ENCODE measurements at regions not wholly inside any gene's neighbourhood (a gene's known extent, or its start where the extent isn't known, plus 50 kb on each side); places are given as distances from the start of the nearest gene placed in this dataset.
"Not testable (repeated sequence)": the region's sequence is repeated elsewhere in the genome, so short reads cannot be mapped to it uniquely, and the experiment has no call there.

GRCh38 chr6:14874975-14875480 is 370.8 kb upstream of the JARID2 start:
- DNase-seq (ENCODE audit: low read depth, low spot score) = no peak

- DNase-seq (ENCODE audit: low read depth, low spot score) = no peak
Observed at GRCh38 chr6:14875481-14876063, 370.3 kb upstream of the JARID2 start.

GRCh38 chr6:14876778-14877613 is 368.9 kb upstream of the JARID2 start:
- no peak for DNase-seq (ENCODE audit: low read depth, low spot score)

- no peak for DNase-seq (ENCODE audit: low read depth, low spot score)
Observed at GRCh38 chr6:14877758-14878157, 368.1 kb upstream of the JARID2 start.

- DNase-seq (ENCODE audit: low read depth, low spot score) = no peak
Observed at GRCh38 chr6:14880052-14880451, 365.8 kb upstream of the JARID2 start.

- DNase-seq (ENCODE audit: low read depth, low spot score) = no peak
Observed at GRCh38 chr6:14880677-14881076, 365.2 kb upstream of the JARID2 start.

GRCh38 chr6:14881398-14881797 is 364.5 kb upstream of the JARID2 start:
- no peak for DNase-seq (ENCODE audit: low read depth, low spot score)

GRCh38 chr6:14882394-14883026 is 363.4 kb upstream of the JARID2 start:
- no peak for DNase-seq (ENCODE audit: low read depth, low spot score)

GRCh38 chr6:14883921-14884320 is 361.9 kb upstream of the JARID2 start:
- no peak for DNase-seq (ENCODE audit: low read depth, low spot score)

- DNase-seq (ENCODE audit: low read depth, low spot score) = no peak
Observed at GRCh38 chr6:14885498-14885897, 360.4 kb upstream of the JARID2 start.

- no peak for DNase-seq (ENCODE audit: low read depth, low spot score)
Observed at GRCh38 chr6:14887181-14887580, 358.7 kb upstream of the JARID2 start.

- no peak for DNase-seq (ENCODE audit: low read depth, low spot score)
Observed at GRCh38 chr6:14887986-14888574, 357.8 kb upstream of the JARID2 start.

- DNase-seq (ENCODE audit: low read depth, low spot score) = no peak
Observed at GRCh38 chr6:14888575-14889000, 357.3 kb upstream of the JARID2 start.

GRCh38 chr6:14889188-14889587 is 356.7 kb upstream of the JARID2 start:
- DNase-seq (ENCODE audit: low read depth, low spot score) = no peak

GRCh38 chr6:14889611-14890593 is 356.0 kb upstream of the JARID2 start:
- no peak for DNase-seq (ENCODE audit: low read depth, low spot score)

GRCh38 chr6:14891820-14892375 is 354.0 kb upstream of the JARID2 start:
- not testable (repeated sequence) for DNase-seq (ENCODE audit: low read depth, low spot score)

- no peak for DNase-seq (ENCODE audit: low read depth, low spot score)
Observed at GRCh38 chr6:14894105-14894504, 351.8 kb upstream of the JARID2 start.

GRCh38 chr6:14896475-14896874 is 349.4 kb upstream of the JARID2 start:
- DNase-seq (ENCODE audit: low read depth, low spot score) = no peak

- DNase-seq (ENCODE audit: low read depth, low spot score) = no peak
Observed at GRCh38 chr6:14897831-14898230, 348.0 kb upstream of the JARID2 start.

GRCh38 chr6:14899441-14899840 is 346.4 kb upstream of the JARID2 start:
- DNase-seq (ENCODE audit: low read depth, low spot score) = not testable (repeated sequence)

- DNase-seq (ENCODE audit: low read depth, low spot score) = no peak
Observed at GRCh38 chr6:14900919-14901318, 344.9 kb upstream of the JARID2 start.
